Suprapubic skin (tissue), 4 donors: ENCODE measurements at regions not wholly inside any gene's neighbourhood (a gene's known extent, or its start where the extent isn't known, plus 50 kb on each side); places are given as distances from the start of the nearest gene placed in this dataset.

Source experiments
- DNase-seq, 2 donors: peaks; one replicate each; pipeline ENCODE4 v3.0.0-alpha.2; 2019; ENCODE audit warnings: low spot score in 2 of 2
- H3K27ac ChIP-seq: fragments of 200-600 bp; sonication (generic); one replicate; pipeline ENCODE4 v1.5.1; 2019
- H3K27me3 ChIP-seq: fragments of 200-600 bp; sonication (generic); one replicate; pipeline ENCODE4 v1.5.1; 2019
- H3K36me3 ChIP-seq: fragments of 200-600 bp; sonication (generic); one replicate; pipeline ENCODE4 v1.5.1; 2019
- H3K4me1 ChIP-seq: fragments of 200-600 bp; sonication (generic); one replicate; pipeline ENCODE4 v1.5.1; 2019
- H3K4me3 ChIP-seq: fragments of 200-600 bp; sonication (generic); one replicate; pipeline ENCODE4 v1.5.1; 2019; ENCODE audit warnings: mild to moderate bottlenecking
- H3K9me3 ChIP-seq: fragments of 200-600 bp; sonication (generic); one replicate; pipeline ENCODE4 v1.5.1; 2019
- EP300 ChIP-seq: sonication (generic); formaldehyde crosslinking; IDR thresholded peaks from one replicate; pipeline ENCODE4 v1.6.1; 2017; ENCODE audit warnings: antibody characterized with exemption
- POLR2A ChIP-seq, 2 donors: fragments of 450-650 bp; IDR thresholded peaks; one replicate each; pipeline ENCODE4 v1.6.1; 2017; ENCODE audit warnings: antibody characterized with exemption in 2 of 2, mild to moderate bottlenecking in 2 of 2, moderate library complexity in 2 of 2
- POLR2AphosphoS5 ChIP-seq, 3 donors: sonication (generic); formaldehyde crosslinking; IDR thresholded peaks; one replicate each; pipeline ENCODE4 v1.6.1; 2017; ENCODE audit warnings: antibody characterized with exemption in 3 of 3
- WGBS: methylation state at CpG from one replicate; pipeline ENCODE4 v1.1.5; 2018; 5-methylcytosine and 5-hydroxymethylcytosine counted together
- TF ChIP-seq, protein P1 (sequence below), 2 donors: fragments of 200-600 bp in 1 of 2; fragments of 450-650 bp in 1 of 2; sonication (generic) in 1 of 2; IDR thresholded peaks; one replicate each; pipeline ENCODE4 v1.5.1; 2016 to 2019; ENCODE audit warnings: antibody characterized with exemption in 2 of 2, mild to moderate bottlenecking in 1 of 2, moderate library complexity in 1 of 2

DNA sequence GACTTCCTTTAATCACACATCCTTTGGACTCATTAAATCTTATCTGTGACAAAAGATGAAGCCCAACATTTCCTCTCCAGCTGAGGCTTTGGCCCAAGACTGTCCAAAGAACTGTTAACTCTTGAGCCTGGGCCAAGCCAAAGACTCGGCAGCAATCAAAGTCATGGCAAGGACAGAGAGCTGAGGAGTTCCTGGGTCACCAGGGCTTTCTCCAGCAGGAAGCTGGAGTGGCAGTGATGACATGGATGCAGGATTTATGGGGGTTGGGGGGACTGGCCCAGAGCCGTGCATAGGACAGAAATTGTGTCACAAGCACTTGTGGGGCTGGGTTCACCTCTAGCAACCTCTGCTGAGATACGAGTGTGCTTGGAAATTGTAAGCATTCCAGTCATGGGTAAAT lies 440.3 kb downstream of the PLK2 start:
- no peaks in the 10 kb centered on the region for H3K36me3 ChIP-seq
- no peaks in the 10 kb centered on the region for H3K4me1 ChIP-seq
- no peak for DNase-seq
- WGBS, result 47% methylated on average over 3 of the region's 3 CpGs
- no peaks in the 10 kb centered on the region for H3K9me3 ChIP-seq
- H3K27me3 ChIP-seq, result no peaks in the 10 kb centered on the region
- H3K27ac ChIP-seq, result no peak overlapping the region
- H3K4me3 ChIP-seq, result no peak overlapping the region
- TF ChIP-seq, protein P1, sequence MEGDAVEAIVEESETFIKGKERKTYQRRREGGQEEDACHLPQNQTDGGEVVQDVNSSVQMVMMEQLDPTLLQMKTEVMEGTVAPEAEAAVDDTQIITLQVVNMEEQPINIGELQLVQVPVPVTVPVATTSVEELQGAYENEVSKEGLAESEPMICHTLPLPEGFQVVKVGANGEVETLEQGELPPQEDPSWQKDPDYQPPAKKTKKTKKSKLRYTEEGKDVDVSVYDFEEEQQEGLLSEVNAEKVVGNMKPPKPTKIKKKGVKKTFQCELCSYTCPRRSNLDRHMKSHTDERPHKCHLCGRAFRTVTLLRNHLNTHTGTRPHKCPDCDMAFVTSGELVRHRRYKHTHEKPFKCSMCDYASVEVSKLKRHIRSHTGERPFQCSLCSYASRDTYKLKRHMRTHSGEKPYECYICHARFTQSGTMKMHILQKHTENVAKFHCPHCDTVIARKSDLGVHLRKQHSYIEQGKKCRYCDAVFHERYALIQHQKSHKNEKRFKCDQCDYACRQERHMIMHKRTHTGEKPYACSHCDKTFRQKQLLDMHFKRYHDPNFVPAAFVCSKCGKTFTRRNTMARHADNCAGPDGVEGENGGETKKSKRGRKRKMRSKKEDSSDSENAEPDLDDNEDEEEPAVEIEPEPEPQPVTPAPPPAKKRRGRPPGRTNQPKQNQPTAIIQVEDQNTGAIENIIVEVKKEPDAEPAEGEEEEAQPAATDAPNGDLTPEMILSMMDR (IDR thresholded peaks at IDR 0.05), result no peak
- TF ChIP-seq POLR2AphosphoS5 (IDR thresholded peaks at IDR 0.05), result peak in 1 of 3 donors; percentile 46

DNA sequence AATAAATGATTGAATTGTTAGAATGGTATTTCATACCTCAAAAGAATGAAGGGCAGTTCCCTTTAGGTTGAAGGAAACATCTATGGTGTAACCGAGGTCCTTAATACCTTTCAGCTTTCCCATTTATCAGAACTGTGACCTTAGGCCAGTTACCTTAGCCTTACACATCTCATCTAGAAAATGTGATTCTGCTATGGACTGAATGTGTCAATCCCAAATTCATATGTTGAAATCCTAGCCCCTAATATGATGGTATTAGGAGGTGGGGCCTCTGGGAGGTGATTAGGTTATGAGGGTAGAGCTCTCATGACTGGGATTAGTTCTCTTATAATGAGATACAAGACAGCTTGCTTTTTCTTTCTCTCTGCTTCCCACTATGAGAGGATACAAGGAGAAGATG lies 441.9 kb downstream of the PLK2 start:
- Histone ChIP-seq H3K27me3 (no peaks in the 10 kb centered on the region), H3K4me3 (no peak overlapping the region), H3K27ac (no peak overlapping the region), H3K4me1 (no peaks in the 10 kb centered on the region), H3K9me3 (no peaks in the 10 kb centered on the region), H3K36me3 (no peaks in the 10 kb centered on the region)
- no peak for TF ChIP-seq EP300
- TF ChIP-seq, protein P1 (IDR thresholded peaks at IDR 0.05), result no peak
- no peak for TF ChIP-seq POLR2AphosphoS5 (IDR thresholded peaks at IDR 0.05)
- no peak for TF ChIP-seq POLR2A (IDR thresholded peaks at IDR 0.05)
- 95% methylated on average over 1 of the region's 1 CpG for WGBS
- DNase-seq, result no peak

DNA sequence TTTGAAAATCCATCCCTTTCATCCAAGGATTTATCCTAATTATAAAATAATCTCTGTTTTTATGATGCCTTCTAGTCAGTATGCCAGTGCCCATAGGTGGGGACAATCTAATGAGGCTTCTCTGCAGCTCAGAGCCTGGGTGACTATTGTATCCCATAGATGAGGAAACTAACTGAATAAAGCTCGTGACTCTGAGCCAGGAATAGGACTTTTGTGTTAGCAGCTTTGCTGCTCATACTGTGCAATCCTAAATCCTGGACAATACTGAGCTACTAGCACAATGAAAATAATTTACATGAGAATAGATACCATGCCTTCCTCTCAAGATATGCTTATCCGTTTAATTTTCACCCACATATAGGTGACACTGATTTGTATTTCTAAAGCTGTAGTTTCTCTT lies 443.0 kb downstream of the PLK2 start:
- TF ChIP-seq POLR2AphosphoS5 (IDR thresholded peaks at IDR 0.05) (no peak), EP300 (no peak)
- TF ChIP-seq, protein P1 (IDR thresholded peaks at IDR 0.05), result no peak
- 93% methylated on average over 2 of the region's 2 CpGs for WGBS
- H3K27ac ChIP-seq, result no peak overlapping the region

DNA sequence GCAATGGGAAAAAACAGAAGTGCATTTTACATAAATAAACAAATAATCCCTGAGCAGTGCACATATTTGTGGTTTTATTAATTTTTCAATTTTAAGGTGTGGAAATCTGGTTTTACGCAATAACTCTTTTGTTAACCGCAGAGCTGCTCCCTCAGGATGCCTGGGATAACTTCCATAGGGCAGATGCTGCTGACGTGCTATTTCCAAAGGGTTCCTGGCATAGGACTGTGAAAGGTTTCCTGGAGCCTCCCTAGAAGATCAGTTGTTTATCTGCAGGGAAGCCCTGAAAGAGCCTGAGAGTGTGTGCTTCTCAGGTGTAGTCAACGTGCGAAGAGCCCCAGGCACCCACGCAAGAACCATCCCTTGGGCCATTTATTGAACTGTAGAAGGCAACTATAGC lies 443.5 kb downstream of the PLK2 start:
- TF ChIP-seq EP300 (no peak), POLR2AphosphoS5 (IDR thresholded peaks at IDR 0.05) (no peak), POLR2A (IDR thresholded peaks at IDR 0.05) (no peak)
- TF ChIP-seq, protein P1 (IDR thresholded peaks at IDR 0.05), result no peak

More for the DNA sequence above, 443.0 kb downstream of the PLK2 start:
- H3K4me1 ChIP-seq, result no peaks in the 10 kb centered on the region
- H3K9me3 ChIP-seq, result no peaks in the 10 kb centered on the region
- no peaks in the 10 kb centered on the region for H3K36me3 ChIP-seq
- no peak overlapping the region for H3K4me3 ChIP-seq
- DNase-seq, result no peak
- no peaks in the 10 kb centered on the region for H3K27me3 ChIP-seq

DNA sequence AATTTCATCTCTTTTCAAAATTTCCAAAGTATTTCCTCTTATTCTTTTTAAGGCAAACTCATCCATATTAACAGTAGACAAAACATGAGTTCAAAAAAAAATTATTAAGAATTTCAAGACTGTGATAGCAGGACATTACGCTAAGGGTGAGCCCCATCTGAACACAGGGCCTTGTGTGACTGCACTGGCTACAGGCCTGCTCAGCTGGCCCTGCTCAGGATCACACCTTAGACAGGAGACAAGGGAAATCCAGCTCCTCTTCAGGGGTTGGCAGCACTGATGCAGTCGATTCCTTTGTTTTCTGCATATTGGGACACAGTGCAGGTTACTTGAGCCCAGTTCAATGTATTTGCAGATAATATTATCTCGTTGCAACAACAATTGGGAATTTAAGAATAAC lies 444.7 kb downstream of the PLK2 start:
- Histone ChIP-seq H3K9me3 (no peaks in the 10 kb centered on the region), H3K36me3 (no peaks in the 10 kb centered on the region), H3K4me3 (no peak overlapping the region), H3K4me1 (no peaks in the 10 kb centered on the region), H3K27ac (no peak overlapping the region), H3K27me3 (no peaks in the 10 kb centered on the region)
- DNase-seq, result no peak
- TF ChIP-seq POLR2AphosphoS5 (IDR thresholded peaks at IDR 0.05), result no peak
- TF ChIP-seq EP300, result no peak
- TF ChIP-seq POLR2A (IDR thresholded peaks at IDR 0.05), result no peak
- TF ChIP-seq, protein P1 (IDR thresholded peaks at IDR 0.05), result no peak
- WGBS, result 95% methylated on average over 3 of the region's 3 CpGs

More for the DNA sequence above, 443.5 kb downstream of the PLK2 start:
- Histone ChIP-seq H3K4me3 (no peak overlapping the region), H3K9me3 (no peaks in the 10 kb centered on the region), H3K27me3 (no peaks in the 10 kb centered on the region), H3K27ac (no peak overlapping the region), H3K4me1 (no peaks in the 10 kb centered on the region), H3K36me3 (no peaks in the 10 kb centered on the region)
- DNase-seq, result no peak
- WGBS, result 72% methylated on average over 6 of the region's 6 CpGs
